CD1c-positive myeloid dendritic cell (primary cell): ENCODE measurements at regions not wholly inside any gene's neighbourhood (a gene's known extent, or its start where the extent isn't known, plus 50 kb on each side); places are given as distances from the start of the nearest gene placed in this dataset.

ENCODE experiments used
- DNase-seq: peaks from one replicate; pipeline ENCODE4 v3.0.0-alpha.2; 2016; ENCODE audit errors: extremely low spot score

- DNase-seq: no peak
These were observed 172.0 kb upstream of the ZNF32 start for GRCh38 chr10:43820663-43821062.

DNA sequence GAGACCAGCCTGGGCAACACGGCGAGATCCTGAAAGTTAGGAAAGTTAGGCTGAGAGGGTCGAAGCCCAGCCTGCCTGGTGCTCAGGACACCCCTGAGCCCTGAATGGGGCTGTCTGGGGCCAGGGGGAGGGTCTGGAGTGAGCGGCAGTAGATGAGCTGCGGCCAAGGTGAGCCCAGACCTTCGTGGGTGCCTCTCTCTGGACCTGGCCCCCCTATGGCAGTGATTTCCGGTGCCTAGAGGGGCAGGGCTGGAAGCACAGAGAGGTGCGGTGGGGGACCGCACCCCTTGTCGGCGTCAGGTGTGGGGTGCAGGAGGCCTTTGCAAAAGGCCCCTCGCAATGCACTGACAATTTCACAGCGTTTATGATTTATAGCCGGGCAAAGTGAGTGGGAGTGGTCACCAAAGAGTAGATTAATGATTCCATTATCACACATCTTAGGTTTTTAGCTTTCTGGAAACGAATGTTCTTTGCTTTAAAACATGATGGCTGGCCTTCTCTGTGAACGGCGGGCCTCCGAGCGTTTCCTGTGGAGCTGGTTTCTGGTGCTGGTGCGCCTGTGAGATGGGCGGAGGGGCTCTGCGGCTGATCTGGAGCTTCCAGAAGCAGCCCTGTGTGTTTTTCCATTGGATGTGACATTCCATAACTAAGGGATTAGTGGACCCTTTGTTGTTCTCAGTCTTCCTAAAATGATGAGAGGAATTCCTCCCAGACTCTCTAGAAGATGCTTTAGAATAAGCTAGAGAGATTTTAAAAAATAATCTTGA lies 171.0 kb upstream of the ZNF32 start:
- DNase-seq: no peak

DNA sequence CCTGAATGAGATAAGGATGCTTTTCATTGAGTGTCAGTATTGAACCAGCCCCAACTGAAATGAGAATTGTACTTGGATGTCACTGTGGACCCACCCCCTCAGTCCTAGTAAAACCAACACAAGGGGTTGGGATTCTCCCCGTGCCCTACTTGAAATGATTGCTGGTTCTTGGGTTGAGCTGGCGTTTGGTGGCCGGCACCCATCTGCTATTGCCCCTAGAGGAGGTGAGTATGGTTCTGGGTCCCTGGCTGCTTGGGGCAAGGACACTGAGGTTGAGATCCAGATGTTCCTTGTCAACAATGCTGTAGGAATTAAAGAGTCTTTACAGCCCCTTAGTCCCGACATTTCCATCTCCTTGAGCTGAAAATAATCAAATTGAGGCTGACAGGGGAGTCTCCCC lies 170.0 kb upstream of the ZNF32 start:
- no peak for DNase-seq

GRCh38 chr10:43817368-43817767 lies 168.7 kb upstream of the ZNF32 start:
- no peak for DNase-seq

GRCh38 chr10:43816351-43817321 lies 168.0 kb upstream of the ZNF32 start:
- peak; percentile 36 for DNase-seq

DNA sequence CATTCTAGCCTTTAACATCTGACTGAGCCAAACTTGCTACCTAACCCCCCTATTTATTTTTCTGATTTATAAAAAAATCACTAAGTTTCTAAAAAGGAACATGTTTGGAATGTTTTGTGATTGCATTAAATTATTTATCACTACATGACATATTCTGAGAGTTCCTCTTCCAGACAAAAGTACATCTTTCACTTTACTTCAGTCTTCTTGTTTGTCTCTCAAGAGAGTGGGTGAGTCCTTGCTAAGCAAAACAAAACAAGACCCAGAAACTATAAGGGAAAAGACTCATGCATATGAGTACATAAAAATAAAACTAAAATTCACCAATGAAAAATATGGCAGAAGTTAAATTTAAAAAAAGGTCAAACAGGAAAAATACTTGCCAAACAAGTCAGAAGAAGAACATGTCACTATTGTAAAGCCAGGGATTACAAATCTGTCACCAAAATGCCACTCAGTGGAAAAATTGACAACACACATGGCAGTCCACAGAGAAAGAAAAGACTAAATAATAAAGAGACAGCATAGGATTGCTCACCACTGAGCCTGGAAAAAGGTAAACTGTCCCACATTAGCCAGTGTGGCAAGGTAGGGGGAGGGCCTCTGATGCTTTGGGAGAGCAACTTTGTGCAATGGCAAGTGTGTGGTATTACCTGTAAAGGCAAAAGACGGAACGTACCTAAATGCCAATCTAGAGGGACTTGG lies 166.7 kb upstream of the ZNF32 start:
- no peak for DNase-seq

DNA sequence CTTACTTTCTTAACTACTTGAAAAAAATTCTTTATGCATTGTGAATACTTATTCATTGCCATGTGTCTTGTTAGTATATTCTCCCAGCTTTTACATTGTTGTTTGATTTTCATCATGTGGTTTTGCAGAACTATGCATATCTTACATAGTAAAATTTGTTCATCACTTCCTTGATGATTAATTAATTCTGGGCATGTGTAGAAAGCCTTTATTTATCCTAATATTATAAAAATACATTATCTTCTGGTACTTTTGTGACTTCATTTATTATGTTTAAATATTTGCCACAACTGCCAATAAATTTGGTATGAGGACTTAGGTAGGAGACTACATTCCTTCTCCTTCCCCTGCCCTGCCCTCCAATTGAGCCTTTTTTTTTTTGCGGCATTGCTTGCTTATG lies 166.0 kb upstream of the ZNF32 start:
- DNase-seq: no peak

GRCh38 chr10:43811871-43812270 lies 163.2 kb upstream of the ZNF32 start:
- no peak for DNase-seq

- no peak for DNase-seq
These were observed 160.7 kb upstream of the ZNF32 start for GRCh38 chr10:43809211-43809930.

GRCh38 chr10:43808136-43808535 lies 159.5 kb upstream of the ZNF32 start:
- no peak for DNase-seq

- DNase-seq: no peak
These were observed 158.4 kb upstream of the ZNF32 start for GRCh38 chr10:43806831-43807640.

- DNase-seq: no peak
These were observed 155.1 kb upstream of the ZNF32 start for GRCh38 chr10:43803791-43804190.

DNA sequence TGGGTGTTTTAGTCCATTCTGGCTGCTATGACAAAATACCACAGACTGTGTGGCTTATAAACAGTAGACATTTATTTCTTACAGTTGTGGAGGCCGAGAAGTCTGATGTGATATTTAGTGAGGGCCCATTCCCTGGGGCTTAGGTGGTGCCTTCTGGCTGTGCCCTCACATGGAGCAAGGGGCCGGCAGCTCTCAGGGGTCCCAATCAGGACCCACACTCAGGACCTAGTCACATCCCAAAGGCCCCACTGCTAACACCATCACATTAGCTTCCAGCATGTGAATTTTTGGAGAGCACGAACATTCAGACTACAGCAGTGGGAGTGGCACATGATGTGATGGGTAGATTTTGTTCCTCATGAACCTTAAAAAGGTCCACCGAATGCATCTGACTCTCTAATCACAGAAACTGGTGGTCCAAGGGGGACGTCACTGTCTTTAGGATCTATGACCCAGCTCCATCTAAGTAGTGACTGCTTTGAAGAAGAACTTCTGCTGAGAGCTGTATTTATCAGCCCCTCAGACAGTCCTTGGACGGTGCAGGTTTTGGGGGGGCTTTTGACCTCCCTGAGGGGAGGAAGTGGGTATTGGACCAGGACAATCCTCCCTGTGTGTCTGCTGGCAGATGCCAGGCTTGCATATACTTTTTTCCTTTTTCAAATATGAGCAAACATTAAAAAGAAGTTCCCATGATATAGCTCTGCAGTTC lies 154.5 kb upstream of the ZNF32 start:
- no peak for DNase-seq

GRCh38 chr10:43801626-43802025 lies 152.9 kb upstream of the ZNF32 start:
- no peak for DNase-seq

DNA sequence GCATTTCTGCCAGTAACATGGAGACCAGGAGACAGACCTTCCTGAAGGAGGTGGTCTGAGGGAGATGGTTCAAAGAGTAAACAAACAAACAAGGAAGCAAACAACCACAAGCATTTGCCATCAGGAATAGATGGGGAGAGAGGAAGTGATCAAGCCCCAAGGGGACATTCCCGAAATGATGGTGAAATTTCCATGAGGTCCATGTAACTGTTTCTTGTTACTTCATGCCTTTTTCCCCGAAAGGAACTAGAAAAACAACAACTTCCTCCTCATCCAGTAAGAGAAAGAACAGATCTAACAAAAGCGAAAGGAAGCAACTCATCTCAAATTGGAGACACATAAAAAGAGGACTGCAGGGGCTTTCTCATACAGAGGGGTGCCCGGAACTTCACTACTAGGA lies 152.5 kb upstream of the ZNF32 start:
- DNase-seq: no peak

DNA sequence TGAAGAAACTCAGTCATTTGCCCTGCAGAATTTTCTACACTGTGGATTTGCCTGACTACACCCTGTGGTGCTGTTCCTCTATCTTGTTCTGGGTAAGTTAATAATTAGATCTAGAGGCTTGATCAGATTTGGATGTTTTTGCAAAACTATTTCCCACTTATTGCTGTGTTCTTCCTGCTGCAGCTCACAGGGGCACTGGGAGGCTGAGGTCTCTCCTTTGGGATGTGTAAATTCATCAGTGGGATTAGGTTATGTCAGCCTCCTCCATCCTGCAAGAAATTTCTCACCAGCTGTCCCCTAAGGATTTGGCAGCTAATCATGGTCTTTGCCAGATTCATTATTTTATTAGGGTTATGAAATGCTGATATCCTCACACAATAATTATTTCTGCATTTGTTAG lies 148.1 kb upstream of the ZNF32 start:
- DNase-seq: no peak

GRCh38 chr10:43795639-43796038 lies 147.0 kb upstream of the ZNF32 start:
- no peak for DNase-seq

- no peak for DNase-seq
These were observed 146.4 kb upstream of the ZNF32 start for GRCh38 chr10:43795093-43795492.

DNA sequence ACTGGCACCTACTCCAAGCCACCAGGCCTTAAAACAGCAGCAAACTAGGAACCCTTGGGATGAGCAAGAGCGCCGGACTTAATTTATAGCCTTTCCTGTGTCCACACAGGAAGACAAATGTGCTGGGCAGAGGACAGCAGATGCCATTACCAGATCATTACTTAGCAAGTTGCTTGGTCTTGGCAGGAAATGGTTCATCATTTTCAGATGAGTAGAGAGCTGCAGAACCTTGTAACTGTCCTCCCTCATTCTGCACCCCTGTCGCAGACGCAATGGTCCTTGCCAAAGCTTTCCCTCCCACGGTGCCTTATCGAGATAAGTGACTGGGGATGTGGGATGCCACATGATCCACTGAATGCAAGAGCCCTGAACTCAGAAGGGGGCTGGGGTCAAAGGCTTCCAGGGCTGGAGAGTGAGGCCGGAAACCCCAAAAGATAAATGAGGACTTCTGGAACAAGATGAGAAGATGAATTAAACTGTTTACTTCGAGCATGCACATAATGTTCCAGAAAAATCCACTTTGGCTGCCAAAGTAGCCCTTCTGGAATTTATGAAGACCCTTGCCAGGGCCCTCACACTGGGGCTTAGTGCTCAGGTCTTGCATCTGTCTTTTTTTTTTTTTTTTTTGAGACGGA lies 145.6 kb upstream of the ZNF32 start:
- DNase-seq: no peak

DNA sequence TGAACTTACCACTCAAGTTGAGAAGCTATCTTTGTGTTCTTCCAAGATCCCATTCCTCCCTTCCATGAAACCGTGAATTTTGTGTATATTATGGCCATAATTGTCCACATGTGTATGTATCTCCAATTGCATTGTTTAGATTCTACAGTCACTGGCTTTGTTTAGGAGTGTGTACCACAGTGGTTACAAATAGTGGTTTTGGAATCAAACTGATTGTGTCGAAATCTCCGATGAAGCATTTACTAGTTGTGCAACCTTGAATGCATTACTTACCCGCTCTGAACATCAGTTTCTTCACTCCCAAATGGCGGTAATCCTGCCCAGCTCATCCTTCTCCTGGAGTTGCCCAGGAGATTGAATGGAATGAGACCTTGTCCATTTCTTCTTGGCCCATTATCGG lies 145.0 kb upstream of the ZNF32 start:
- DNase-seq: no peak
